HG03457 (cell line): ENCODE measurements at regions not wholly inside any gene's neighbourhood (a gene's known extent, or its start where the extent isn't known, plus 50 kb on each side); places are given as distances from the start of the nearest gene placed in this dataset.

Source experiments
- ATAC-seq: cut with Tn5 transposase; IDR thresholded peaks from one replicate; pipeline ENCODE4 v1.9.1; 2021; ENCODE audit warnings: moderate number of reproducible peaks; ENCODE audit not compliant: unreplicated experiment

GRCh38 chr5:24749701-24750100 is 104.9 kb upstream of the CDH10 start:
- no peak for ATAC-seq

- no peak for ATAC-seq
Observed at GRCh38 chr5:24747327-24747726, 102.5 kb upstream of the CDH10 start.

- no peak for ATAC-seq
Observed at GRCh38 chr5:24742334-24742733, 97.6 kb upstream of the CDH10 start.

GRCh38 chr5:24737163-24737562 is 92.4 kb upstream of the CDH10 start:
- no peak for ATAC-seq

GRCh38 chr5:24735284-24735683 is 90.5 kb upstream of the CDH10 start:
- no peak for ATAC-seq

GRCh38 chr5:24732184-24732583 is 87.4 kb upstream of the CDH10 start:
- no peak for ATAC-seq

- ATAC-seq = no peak
Observed at GRCh38 chr5:24720743-24721142, 76.0 kb upstream of the CDH10 start.

- ATAC-seq = no peak
Observed at GRCh38 chr5:24714746-24715145, 70.0 kb upstream of the CDH10 start.

- no peak for ATAC-seq
Observed at GRCh38 chr5:24712947-24713346, 68.2 kb upstream of the CDH10 start.

- ATAC-seq = no peak
Observed at GRCh38 chr5:24712047-24712446, 67.3 kb upstream of the CDH10 start.

GRCh38 chr5:24703934-24704333 is 59.2 kb upstream of the CDH10 start:
- ATAC-seq = no peak
